Hepatocyte (in vitro differentiated cells): ENCODE measurements at regions not wholly inside any gene's neighbourhood (a gene's known extent, or its start where the extent isn't known, plus 50 kb on each side); places are given as distances from the start of the nearest gene placed in this dataset.

ENCODE experiments used
- CTCF ChIP-seq: fragments of 200-600 bp; sonication (generic); IDR thresholded peaks from 2 replicates; pipeline ENCODE4 v1.5.1; 2016; ENCODE audit warnings: antibody characterized with exemption, mild to moderate bottlenecking; ENCODE audit not compliant: poor library complexity
- EZH2 ChIP-seq: fragments of 200-600 bp; sonication (generic); IDR thresholded peaks from 2 replicates; pipeline ENCODE4 v1.6.1; 2016; ENCODE audit warnings: antibody characterized with exemption, mild to moderate bottlenecking, borderline replicate concordance
- EZH2phosphoT487 ChIP-seq: fragments of 200-600 bp; sonication (generic); IDR thresholded peaks from one replicate; pipeline ENCODE4 v1.6.1; 2018; ENCODE audit warnings: antibody characterized with exemption, mild to moderate bottlenecking, low read depth, moderate library complexity; ENCODE audit not compliant: unreplicated experiment, severe bottlenecking

- peak; percentile 26 for TF ChIP-seq CTCF
- no peak for TF ChIP-seq EZH2
- TF ChIP-seq EZH2phosphoT487, result no peak
Measured at GRCh38 chr12:92408072-92408900, 262.6 kb upstream of the BTG1 start.
